Lower lobe of right lung (tissue), 2 donors: ENCODE measurements at regions not wholly inside any gene's neighbourhood (a gene's known extent, or its start where the extent isn't known, plus 50 kb on each side); places are given as distances from the start of the nearest gene placed in this dataset.
A peak's percentile ranks its signal among the peaks of the same experiment; 100 is the strongest.

ENCODE experiments used
- ATAC-seq, 2 donors: fragments of 200-7000 bp; cut with Tn5 transposase; one replicate each; pipeline ENCODE4 v1.9.1; 2020 to 2022; ENCODE audit warnings: mild to moderate bottlenecking in 2 of 2, moderate library complexity in 2 of 2
- DNase-seq: peaks from one replicate; pipeline ENCODE4 v3.0.0-alpha.2; 2020
- H3K27ac ChIP-seq: fragments of 200-600 bp; one replicate; pipeline ENCODE4 v1.8.0; 2022
- H3K27me3 ChIP-seq: fragments of 200-600 bp; one replicate; pipeline ENCODE4 v1.8.0; 2022; ENCODE audit warnings: low read depth
- H3K36me3 ChIP-seq: fragments of 200-600 bp; one replicate; pipeline ENCODE4 v1.8.0; 2022; ENCODE audit warnings: mild to moderate bottlenecking
- H3K4me1 ChIP-seq: fragments of 200-600 bp; one replicate; pipeline ENCODE4 v1.8.0; 2022
- H3K4me3 ChIP-seq: fragments of 200-600 bp; one replicate; pipeline ENCODE4 v1.8.0; 2022; ENCODE audit warnings: mild to moderate bottlenecking
- H3K9me3 ChIP-seq: fragments of 200-600 bp; one replicate; pipeline ENCODE4 v1.8.0; 2022
- intact Hi-C: fragments of 100-400 bp; cut with DNase I; formaldehyde crosslinking; loops from one replicate; pipeline ENCODE4 v1.11.0; 2022
- TF ChIP-seq, protein P1 (sequence below): fragments of 200-600 bp; IDR thresholded peaks from one replicate; pipeline ENCODE4 v1.8.0; 2022; ENCODE audit warnings: antibody characterized with exemption, mild to moderate bottlenecking
- donor health status: DM: no; HTN: yes; CAD: no; lungs with severe emphysema.

DNA sequence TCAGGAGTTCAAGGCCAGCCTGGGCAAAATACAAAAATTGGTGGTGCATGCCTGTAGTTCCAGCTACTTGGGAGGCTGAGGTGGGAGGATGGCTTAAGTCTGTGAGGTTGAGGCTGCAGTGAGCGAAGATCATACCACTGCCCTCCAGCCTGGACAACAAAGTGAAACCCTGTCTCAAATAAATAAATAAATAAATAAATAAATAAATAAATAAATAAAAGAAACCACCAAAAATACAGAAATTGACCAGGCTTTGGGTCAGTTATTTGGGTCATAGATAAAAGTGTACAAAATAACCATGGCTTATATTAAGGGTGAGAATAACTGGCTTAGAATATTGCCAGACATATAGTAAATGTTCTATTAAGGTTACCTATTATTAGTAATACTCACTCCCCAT is 129.2 kb downstream of the NEUROD6 start:
- DNase-seq (no peak), ATAC-seq (no peak)
- Histone ChIP-seq H3K36me3 (no peaks in the 10 kb centered on the region), H3K4me1 (no peaks in the 10 kb centered on the region), H3K4me3 (no peak overlapping the region), H3K9me3 (no peaks in the 10 kb centered on the region), H3K27me3 (no peaks in the 10 kb centered on the region), H3K27ac (no peak overlapping the region)
- intact Hi-C loops = no loop called here
- TF ChIP-seq, protein P1, sequence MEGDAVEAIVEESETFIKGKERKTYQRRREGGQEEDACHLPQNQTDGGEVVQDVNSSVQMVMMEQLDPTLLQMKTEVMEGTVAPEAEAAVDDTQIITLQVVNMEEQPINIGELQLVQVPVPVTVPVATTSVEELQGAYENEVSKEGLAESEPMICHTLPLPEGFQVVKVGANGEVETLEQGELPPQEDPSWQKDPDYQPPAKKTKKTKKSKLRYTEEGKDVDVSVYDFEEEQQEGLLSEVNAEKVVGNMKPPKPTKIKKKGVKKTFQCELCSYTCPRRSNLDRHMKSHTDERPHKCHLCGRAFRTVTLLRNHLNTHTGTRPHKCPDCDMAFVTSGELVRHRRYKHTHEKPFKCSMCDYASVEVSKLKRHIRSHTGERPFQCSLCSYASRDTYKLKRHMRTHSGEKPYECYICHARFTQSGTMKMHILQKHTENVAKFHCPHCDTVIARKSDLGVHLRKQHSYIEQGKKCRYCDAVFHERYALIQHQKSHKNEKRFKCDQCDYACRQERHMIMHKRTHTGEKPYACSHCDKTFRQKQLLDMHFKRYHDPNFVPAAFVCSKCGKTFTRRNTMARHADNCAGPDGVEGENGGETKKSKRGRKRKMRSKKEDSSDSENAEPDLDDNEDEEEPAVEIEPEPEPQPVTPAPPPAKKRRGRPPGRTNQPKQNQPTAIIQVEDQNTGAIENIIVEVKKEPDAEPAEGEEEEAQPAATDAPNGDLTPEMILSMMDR = no peak

DNA sequence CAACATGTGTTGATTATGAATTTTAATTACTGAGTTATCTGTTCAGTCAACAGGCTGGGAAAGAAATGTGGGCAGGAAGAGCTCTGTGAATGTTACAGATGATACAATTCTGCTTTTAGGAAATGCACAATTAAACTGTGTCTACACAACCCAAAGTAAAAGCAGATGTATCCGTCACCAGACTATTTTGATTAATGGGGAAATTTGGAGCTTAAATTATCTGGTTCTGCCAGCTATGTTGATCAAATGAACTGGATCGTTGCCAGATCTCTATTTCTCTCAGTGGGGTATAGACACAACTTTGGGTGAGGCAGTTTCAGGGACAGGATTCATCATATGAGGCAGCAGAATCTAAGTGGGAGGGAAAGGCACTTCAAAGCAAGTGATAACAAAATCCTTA is 136.5 kb downstream of the NEUROD6 start:
- DNase-seq (no peak), ATAC-seq (no peak)
- TF ChIP-seq, protein P1 = no peak
- H3K27ac ChIP-seq = no peak overlapping the region
- intact Hi-C loops = no loop called here
- no peak overlapping the region for H3K4me3 ChIP-seq
- no peaks in the 10 kb centered on the region for H3K4me1 ChIP-seq
- no peaks in the 10 kb centered on the region for H3K27me3 ChIP-seq
- no peaks in the 10 kb centered on the region for H3K36me3 ChIP-seq
- no peaks in the 10 kb centered on the region for H3K9me3 ChIP-seq

DNA sequence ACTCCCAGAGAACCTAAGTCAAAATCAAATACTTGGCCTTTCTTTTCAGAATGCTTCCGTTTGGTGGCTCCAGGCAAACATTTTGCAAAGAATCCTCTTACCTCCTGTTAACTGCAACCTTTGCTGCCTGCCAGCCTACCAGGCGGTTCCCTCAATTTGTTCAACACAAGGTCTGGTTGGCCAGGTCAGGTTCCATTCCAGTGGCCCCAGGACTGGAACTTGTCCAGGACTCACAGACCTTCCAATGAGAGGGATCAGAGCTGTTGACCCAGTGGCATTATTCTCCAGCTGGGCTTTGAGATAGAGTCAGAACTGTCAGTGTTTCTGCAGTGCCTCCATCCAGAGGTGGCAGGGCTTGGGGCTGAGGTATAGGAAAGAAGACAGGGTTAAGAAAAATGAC is 137.0 kb downstream of the NEUROD6 start:
- intact Hi-C loops = no loop called here
- H3K36me3 ChIP-seq = no peaks in the 10 kb centered on the region
- no peaks in the 10 kb centered on the region for H3K27me3 ChIP-seq
- no peak overlapping the region for H3K4me3 ChIP-seq
- H3K4me1 ChIP-seq = no peaks in the 10 kb centered on the region
- no peak for DNase-seq
- TF ChIP-seq, protein P1 = no peak
- H3K9me3 ChIP-seq = no peaks in the 10 kb centered on the region
- H3K27ac ChIP-seq = no peak overlapping the region
- ATAC-seq = no peak

DNA sequence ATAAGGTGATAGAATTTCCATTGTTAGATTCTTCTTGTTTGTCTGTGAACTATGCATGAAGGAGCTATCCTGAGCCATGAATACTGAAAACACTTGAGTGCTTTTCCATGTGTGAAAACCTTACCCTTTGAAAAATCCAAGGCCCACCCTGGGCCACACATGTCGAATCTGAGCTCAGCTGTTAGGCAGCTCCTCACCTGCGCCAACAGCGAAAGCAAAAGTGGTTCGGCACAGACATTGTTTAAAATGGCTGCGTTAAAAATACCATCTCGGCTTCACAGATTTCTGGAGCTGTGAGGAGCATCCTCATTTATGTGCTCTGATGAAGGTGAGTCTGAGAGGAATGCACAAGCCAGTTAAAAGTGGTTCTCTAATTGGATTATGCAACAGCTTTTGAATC is 137.7 kb downstream of the NEUROD6 start:
- Histone ChIP-seq H3K9me3 (no peaks in the 10 kb centered on the region), H3K27ac (no peak overlapping the region), H3K27me3 (no peaks in the 10 kb centered on the region), H3K4me1 (no peaks in the 10 kb centered on the region), H3K4me3 (no peak overlapping the region), H3K36me3 (no peaks in the 10 kb centered on the region)
- DNase-seq (no peak), ATAC-seq (no peak)
- intact Hi-C loops = no loop called here
- TF ChIP-seq, protein P1 = no peak

DNA sequence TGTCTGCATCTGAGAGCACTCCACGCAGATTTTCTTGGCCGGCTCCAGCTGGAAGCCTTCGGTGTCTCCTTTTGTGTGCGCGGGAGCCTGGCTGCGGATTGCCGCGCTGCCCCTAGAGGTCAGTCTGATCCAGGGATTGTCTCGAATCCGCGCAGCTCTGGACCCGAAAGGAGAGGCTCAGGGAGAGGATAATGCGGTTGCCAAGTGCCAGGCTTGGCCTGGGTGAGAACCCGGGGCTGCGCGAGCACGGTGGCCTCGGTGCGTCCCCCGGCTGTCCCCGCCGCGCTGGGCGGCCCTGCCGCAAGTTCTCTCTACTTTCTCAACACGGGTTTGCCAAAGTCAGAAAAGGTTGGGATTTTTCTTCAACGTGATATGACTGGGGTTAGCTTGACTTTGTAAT is 140.9 kb downstream of the ADCYAP1R1 start:
- intact Hi-C loops = no loop called here
- no peaks in the 10 kb centered on the region for H3K27me3 ChIP-seq
- H3K27ac ChIP-seq = no peak overlapping the region
- DNase-seq = peak; percentile 54
- H3K4me1 ChIP-seq = no peaks in the 10 kb centered on the region
- H3K36me3 ChIP-seq = no peaks in the 10 kb centered on the region
- no peaks in the 10 kb centered on the region for H3K9me3 ChIP-seq
- ATAC-seq = peak; percentile 85
- TF ChIP-seq, protein P1 = peak; percentile 70
- no peak overlapping the region for H3K4me3 ChIP-seq

DNA sequence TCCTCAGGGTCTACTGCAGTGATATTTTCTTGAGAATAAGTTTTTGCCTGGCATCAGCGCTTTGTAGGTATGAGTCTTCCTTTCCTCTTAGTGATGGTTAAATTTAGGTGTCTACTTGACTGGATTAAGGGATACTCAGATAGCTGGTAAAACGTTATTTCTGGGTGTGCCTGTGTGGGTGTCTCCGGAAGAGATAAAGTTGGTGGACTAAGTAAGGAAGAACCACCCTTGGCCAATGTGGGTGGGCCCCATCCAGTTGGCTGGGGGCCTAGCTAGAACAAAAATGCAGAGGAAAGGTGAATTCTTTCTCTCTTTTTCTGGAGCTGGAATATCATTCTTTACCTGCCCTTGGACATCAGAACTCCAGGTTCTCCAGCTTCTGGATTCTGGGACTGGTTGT is 138.8 kb downstream of the ADCYAP1R1 start:
- Histone ChIP-seq H3K4me3 (no peak overlapping the region), H3K36me3 (no peaks in the 10 kb centered on the region), H3K4me1 (no peaks in the 10 kb centered on the region), H3K27me3 (no peaks in the 10 kb centered on the region), H3K27ac (no peak overlapping the region), H3K9me3 (no peaks in the 10 kb centered on the region)
- TF ChIP-seq, protein P1 = no peak
- intact Hi-C loops = no loop called here
- ATAC-seq (no peak), DNase-seq (no peak)
